ENCODE measurements at regions not wholly inside any gene's neighbourhood (a gene's known extent, or its start where the extent isn't known, plus 50 kb on each side); places are given as distances from the start of the nearest gene placed in this dataset.

DNA sequence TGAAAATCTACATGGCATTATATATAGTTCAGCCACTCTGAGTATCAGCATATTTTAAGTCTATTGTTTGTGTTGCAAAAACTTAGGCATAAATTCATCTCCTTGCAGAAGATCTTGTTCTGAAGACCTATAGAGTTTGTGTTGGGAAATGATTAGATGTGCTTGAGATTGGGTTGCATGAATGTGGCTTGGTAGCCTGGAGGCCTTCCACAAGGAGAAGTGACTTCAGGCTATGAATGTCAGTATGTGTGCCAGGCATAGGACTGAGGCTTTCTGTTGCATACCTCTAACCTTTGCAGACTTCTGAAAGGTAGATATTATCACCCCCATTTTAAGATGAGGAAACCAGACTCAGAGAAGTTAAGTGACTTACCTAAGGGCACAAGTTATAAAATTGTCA is 188.6 kb downstream of the OLFM4 start:
- no peaks in the 10 kb centered on the region for H3K27me3 ChIP-seq (ENCODE audit: insufficient read depth, low read length)
- Mint-ChIP-seq H3K4me1 (no peaks in the 10 kb centered on the region), H3K36me3 (ENCODE audit: insufficient read depth in 1 of 3, low read depth in 3 of 3) (peaks cover 0 to 2% (median 0%) of the 10 kb centered on the region in 3 experiments; a peak in 2 of 7 replicates), H3K27ac (no peak overlapping the region), H3K27me3 (ENCODE audit: low read depth) (peaks cover 3% of the 10 kb centered on the region), H3K9me3 (peaks cover 2% of the 10 kb centered on the region in 2 experiments; a peak in 1 of 5 replicates), H3K4me3 (no peak overlapping the region)
- no peak overlapping the region for H3K23ac ChIP-seq (ENCODE audit: insufficient read length, low read depth, low read length)
- H3T11ph ChIP-seq (ENCODE audit: low read length): no peak overlapping the region
- no peaks in the 10 kb centered on the region for H3K79me1 ChIP-seq (ENCODE audit: insufficient read depth, low read depth, low read length, poor library complexity, severe bottlenecking)
- H2BK15ac ChIP-seq (ENCODE audit: low read depth, low read length): no peak overlapping the region
- no peak overlapping the region for H3K27ac ChIP-seq (ENCODE audit: insufficient read length, low read depth, low read length)
- H4K91ac ChIP-seq (ENCODE audit: insufficient read length, low read depth, low read length): no peak overlapping the region
- H2AK5ac ChIP-seq (ENCODE audit: insufficient read length, low read length): no peak overlapping the region
- H2AFZ ChIP-seq (ENCODE audit: low read length): no peak overlapping the region
- H3K9ac ChIP-seq (ENCODE audit: extremely low read depth, insufficient read length, low read length): no peak overlapping the region
- H2BK5ac ChIP-seq (ENCODE audit: insufficient read length, low read length): no peak overlapping the region
- H3K23me2 ChIP-seq (ENCODE audit: insufficient read length, low read depth, low read length, poor library complexity, severe bottlenecking): no peaks in the 10 kb centered on the region
- TF ChIP-seq, protein P1, sequence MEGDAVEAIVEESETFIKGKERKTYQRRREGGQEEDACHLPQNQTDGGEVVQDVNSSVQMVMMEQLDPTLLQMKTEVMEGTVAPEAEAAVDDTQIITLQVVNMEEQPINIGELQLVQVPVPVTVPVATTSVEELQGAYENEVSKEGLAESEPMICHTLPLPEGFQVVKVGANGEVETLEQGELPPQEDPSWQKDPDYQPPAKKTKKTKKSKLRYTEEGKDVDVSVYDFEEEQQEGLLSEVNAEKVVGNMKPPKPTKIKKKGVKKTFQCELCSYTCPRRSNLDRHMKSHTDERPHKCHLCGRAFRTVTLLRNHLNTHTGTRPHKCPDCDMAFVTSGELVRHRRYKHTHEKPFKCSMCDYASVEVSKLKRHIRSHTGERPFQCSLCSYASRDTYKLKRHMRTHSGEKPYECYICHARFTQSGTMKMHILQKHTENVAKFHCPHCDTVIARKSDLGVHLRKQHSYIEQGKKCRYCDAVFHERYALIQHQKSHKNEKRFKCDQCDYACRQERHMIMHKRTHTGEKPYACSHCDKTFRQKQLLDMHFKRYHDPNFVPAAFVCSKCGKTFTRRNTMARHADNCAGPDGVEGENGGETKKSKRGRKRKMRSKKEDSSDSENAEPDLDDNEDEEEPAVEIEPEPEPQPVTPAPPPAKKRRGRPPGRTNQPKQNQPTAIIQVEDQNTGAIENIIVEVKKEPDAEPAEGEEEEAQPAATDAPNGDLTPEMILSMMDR (conservative IDR thresholded peaks at IDR 0.05): no peak
- H3K9me3 ChIP-seq (ENCODE audit: control insufficient read depth, low read depth, low read length): no peaks in the 10 kb centered on the region
- no peak overlapping the region for H3K14ac ChIP-seq (ENCODE audit: insufficient read depth, low read length)
- H4K5ac ChIP-seq (ENCODE audit: insufficient read length, low read depth, low read length): no peak overlapping the region
- no peak overlapping the region for H3K18ac ChIP-seq (ENCODE audit: insufficient read length, low read depth, low read length)
- no peak for DNase-seq
- no peaks in the 10 kb centered on the region for H4K20me1 ChIP-seq (ENCODE audit: control insufficient read depth, insufficient read depth, insufficient read length)
- H2BK120ac ChIP-seq (ENCODE audit: low read depth, low read length, poor library complexity, severe bottlenecking): no peak overlapping the region
- H2BK20ac ChIP-seq (ENCODE audit: low read depth, low read length, poor library complexity, severe bottlenecking): no peak overlapping the region
- no peak overlapping the region for H2BK12ac ChIP-seq (ENCODE audit: insufficient read length, low read depth, low read length)
- H3K4me2 ChIP-seq (ENCODE audit: insufficient read depth, insufficient read length, low read length): no peak overlapping the region
- H3K4me1 ChIP-seq (ENCODE audit: insufficient read depth, low read length): no peaks in the 10 kb centered on the region
- H4K8ac ChIP-seq (replicated peaks; ENCODE audit: insufficient read length, low read depth, low read length): no peak overlapping the region
- no peaks in the 10 kb centered on the region for H3K79me2 ChIP-seq (ENCODE audit: insufficient read depth, low read length)
- H3K56ac ChIP-seq (ENCODE audit: insufficient read length, low read depth, low read length): no peak overlapping the region
- H3K4ac ChIP-seq (ENCODE audit: low read depth, low read length): no peak overlapping the region

Data from H9 (cell line).